ENCODE measurements at regions not wholly inside any gene's neighbourhood (a gene's known extent, or its start where the extent isn't known, plus 50 kb on each side); places are given as distances from the start of the nearest gene placed in this dataset.

GRCh38 chr1:87265786-87266185, 62.9 kb upstream of the LMO4 start (continued):
- no peak for TF ChIP-seq HDAC2 (IDR thresholded peaks at IDR 0.05; ENCODE audit: borderline replicate concordance in 1 of 2, low read depth in 2 of 2, low read length in 2 of 2)
- no peak for TF ChIP-seq SP1 (IDR thresholded peaks at IDR 0.05; ENCODE audit: low read depth, low read length)
- no peak for TF ChIP-seq RFX5 (IDR thresholded peaks at IDR 0.05; ENCODE audit: borderline replicate concordance, low read depth, low read length)
- no peak for TF ChIP-seq POU5F1 (IDR thresholded peaks at IDR 0.05; ENCODE audit: low read depth, low read length)
- no peak for TF ChIP-seq MAFK (IDR thresholded peaks at IDR 0.05; ENCODE audit: low read depth, low read length)
- no peak for TF ChIP-seq SIRT6 (IDR thresholded peaks at IDR 0.05; ENCODE audit: low read length)
